ENCODE measurements at regions not wholly inside any gene's neighbourhood (a gene's known extent, or its start where the extent isn't known, plus 50 kb on each side); places are given as distances from the start of the nearest gene placed in this dataset.

DNA sequence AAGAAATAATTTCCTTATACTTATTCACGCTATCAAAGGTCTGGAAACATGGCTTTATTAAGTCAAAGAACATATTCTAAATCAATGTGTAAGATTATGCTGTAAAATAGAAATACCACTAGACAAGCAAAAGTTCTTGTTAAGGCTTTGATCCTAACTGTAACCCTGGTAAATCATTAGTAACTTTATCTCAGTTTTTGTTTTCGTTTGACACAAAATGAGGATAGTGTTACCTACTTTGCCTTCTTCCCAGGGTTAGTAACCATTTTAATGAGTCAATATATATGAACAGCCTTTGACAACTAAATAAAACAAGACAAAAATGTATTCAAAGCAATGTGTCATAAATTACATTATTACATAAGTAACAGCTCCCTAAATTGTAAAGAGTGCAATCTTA is 1336.3 kb downstream of the FAM181B start:
- no peak for TF ChIP-seq TAF1 (IDR thresholded peaks at IDR 0.05; ENCODE audit: low read depth)
- TF ChIP-seq RAD21 (IDR thresholded peaks at IDR 0.05; ENCODE audit: low read depth): no peak
- no peak for TF ChIP-seq MAX (IDR thresholded peaks at IDR 0.05)
- no peak for TF ChIP-seq EP300 (IDR thresholded peaks at IDR 0.05; ENCODE audit: borderline replicate concordance)
- TF ChIP-seq CREB1 (IDR thresholded peaks at IDR 0.05; ENCODE audit: low read depth): no peak
- TF ChIP-seq USF1 (IDR thresholded peaks at IDR 0.05): no peak
- no peak for TF ChIP-seq FOXM1 (IDR thresholded peaks at IDR 0.05; ENCODE audit: borderline replicate concordance, low read depth)
- no peak for TF ChIP-seq EGR1 (IDR thresholded peaks at IDR 0.05)
- no peak for TF ChIP-seq CEBPB (IDR thresholded peaks at IDR 0.05)

GRCh38 chr11:81394311-81394710 is 1339.4 kb downstream of the FAM181B start:
- TF ChIP-seq CREB1 (IDR thresholded peaks at IDR 0.05; ENCODE audit: low read depth): no peak
- TF ChIP-seq, protein P1, sequence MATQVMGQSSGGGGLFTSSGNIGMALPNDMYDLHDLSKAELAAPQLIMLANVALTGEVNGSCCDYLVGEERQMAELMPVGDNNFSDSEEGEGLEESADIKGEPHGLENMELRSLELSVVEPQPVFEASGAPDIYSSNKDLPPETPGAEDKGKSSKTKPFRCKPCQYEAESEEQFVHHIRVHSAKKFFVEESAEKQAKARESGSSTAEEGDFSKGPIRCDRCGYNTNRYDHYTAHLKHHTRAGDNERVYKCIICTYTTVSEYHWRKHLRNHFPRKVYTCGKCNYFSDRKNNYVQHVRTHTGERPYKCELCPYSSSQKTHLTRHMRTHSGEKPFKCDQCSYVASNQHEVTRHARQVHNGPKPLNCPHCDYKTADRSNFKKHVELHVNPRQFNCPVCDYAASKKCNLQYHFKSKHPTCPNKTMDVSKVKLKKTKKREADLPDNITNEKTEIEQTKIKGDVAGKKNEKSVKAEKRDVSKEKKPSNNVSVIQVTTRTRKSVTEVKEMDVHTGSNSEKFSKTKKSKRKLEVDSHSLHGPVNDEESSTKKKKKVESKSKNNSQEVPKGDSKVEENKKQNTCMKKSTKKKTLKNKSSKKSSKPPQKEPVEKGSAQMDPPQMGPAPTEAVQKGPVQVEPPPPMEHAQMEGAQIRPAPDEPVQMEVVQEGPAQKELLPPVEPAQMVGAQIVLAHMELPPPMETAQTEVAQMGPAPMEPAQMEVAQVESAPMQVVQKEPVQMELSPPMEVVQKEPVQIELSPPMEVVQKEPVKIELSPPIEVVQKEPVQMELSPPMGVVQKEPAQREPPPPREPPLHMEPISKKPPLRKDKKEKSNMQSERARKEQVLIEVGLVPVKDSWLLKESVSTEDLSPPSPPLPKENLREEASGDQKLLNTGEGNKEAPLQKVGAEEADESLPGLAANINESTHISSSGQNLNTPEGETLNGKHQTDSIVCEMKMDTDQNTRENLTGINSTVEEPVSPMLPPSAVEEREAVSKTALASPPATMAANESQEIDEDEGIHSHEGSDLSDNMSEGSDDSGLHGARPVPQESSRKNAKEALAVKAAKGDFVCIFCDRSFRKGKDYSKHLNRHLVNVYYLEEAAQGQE (IDR thresholded peaks at IDR 0.05; ENCODE audit: low read depth): no peak
- TF ChIP-seq NFIC (IDR thresholded peaks at IDR 0.05): no peak
- no peak for TF ChIP-seq TCF12 (IDR thresholded peaks at IDR 0.05; ENCODE audit: low read depth)
- TF ChIP-seq ZBTB7A (IDR thresholded peaks at IDR 0.05; ENCODE audit: low read depth): no peak
- no peak for TF ChIP-seq EGR1 (IDR thresholded peaks at IDR 0.05)
- no peak for TF ChIP-seq MAX (IDR thresholded peaks at IDR 0.05)
- TF ChIP-seq YY1 (IDR thresholded peaks at IDR 0.05; ENCODE audit: low read depth): no peak
- TF ChIP-seq RAD21 (IDR thresholded peaks at IDR 0.05; ENCODE audit: low read depth): no peak
- no peak for TF ChIP-seq USF1 (IDR thresholded peaks at IDR 0.05)
- no peak for TF ChIP-seq CEBPB (IDR thresholded peaks at IDR 0.05)

GRCh38 chr11:81388326-81388725 is 1345.3 kb downstream of the FAM181B start:
- TF ChIP-seq EGR1 (IDR thresholded peaks at IDR 0.05) (no peak), TCF12 (IDR thresholded peaks at IDR 0.05; ENCODE audit: low read depth) (no peak), TEAD4 (IDR thresholded peaks at IDR 0.05) (no peak), CEBPB (IDR thresholded peaks at IDR 0.05) (no peak), TAF1 (IDR thresholded peaks at IDR 0.05; ENCODE audit: low read depth) (no peak), YY1 (IDR thresholded peaks at IDR 0.05; ENCODE audit: low read depth) (no peak), USF1 (IDR thresholded peaks at IDR 0.05) (no peak), MAX (IDR thresholded peaks at IDR 0.05) (no peak), CREB1 (IDR thresholded peaks at IDR 0.05; ENCODE audit: low read depth) (no peak), ZBTB7A (IDR thresholded peaks at IDR 0.05; ENCODE audit: low read depth) (no peak), NFIC (IDR thresholded peaks at IDR 0.05) (no peak), RAD21 (IDR thresholded peaks at IDR 0.05; ENCODE audit: low read depth) (no peak), FOXM1 (IDR thresholded peaks at IDR 0.05; ENCODE audit: borderline replicate concordance, low read depth) (no peak), EP300 (IDR thresholded peaks at IDR 0.05; ENCODE audit: borderline replicate concordance) (no peak)
- TF ChIP-seq, protein P1 (IDR thresholded peaks at IDR 0.05; ENCODE audit: low read depth): no peak

DNA sequence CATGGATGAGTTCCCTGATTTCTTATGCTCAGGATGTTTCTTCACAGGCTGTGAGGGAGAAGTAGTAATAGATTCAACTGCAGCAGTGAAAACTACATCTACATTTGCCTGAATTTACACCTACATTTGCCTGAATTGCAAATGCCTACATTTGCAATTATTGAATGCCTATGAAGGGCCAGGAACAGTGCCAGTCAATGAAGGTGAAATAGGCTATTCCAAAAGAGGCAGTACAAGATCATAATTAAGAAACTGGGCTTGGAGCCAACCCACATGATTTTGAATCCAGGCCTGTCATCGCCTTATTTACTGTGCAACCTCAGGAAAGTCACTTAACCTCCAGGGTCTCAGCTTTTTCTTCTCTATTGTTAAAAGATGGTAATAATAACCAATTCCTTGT is 1353.3 kb downstream of the FAM181B start:
- TF ChIP-seq CEBPB (IDR thresholded peaks at IDR 0.05) (no peak), TAF1 (IDR thresholded peaks at IDR 0.05; ENCODE audit: low read depth) (no peak), YY1 (IDR thresholded peaks at IDR 0.05; ENCODE audit: low read depth) (no peak), TCF12 (IDR thresholded peaks at IDR 0.05; ENCODE audit: low read depth) (no peak), FOXM1 (IDR thresholded peaks at IDR 0.05; ENCODE audit: borderline replicate concordance, low read depth) (no peak), CREB1 (IDR thresholded peaks at IDR 0.05; ENCODE audit: low read depth) (no peak), ZBTB7A (IDR thresholded peaks at IDR 0.05; ENCODE audit: low read depth) (no peak), EGR1 (IDR thresholded peaks at IDR 0.05) (no peak), RAD21 (IDR thresholded peaks at IDR 0.05; ENCODE audit: low read depth) (no peak), TEAD4 (IDR thresholded peaks at IDR 0.05) (no peak), EP300 (IDR thresholded peaks at IDR 0.05; ENCODE audit: borderline replicate concordance) (no peak), NFIC (IDR thresholded peaks at IDR 0.05) (no peak)

DNA sequence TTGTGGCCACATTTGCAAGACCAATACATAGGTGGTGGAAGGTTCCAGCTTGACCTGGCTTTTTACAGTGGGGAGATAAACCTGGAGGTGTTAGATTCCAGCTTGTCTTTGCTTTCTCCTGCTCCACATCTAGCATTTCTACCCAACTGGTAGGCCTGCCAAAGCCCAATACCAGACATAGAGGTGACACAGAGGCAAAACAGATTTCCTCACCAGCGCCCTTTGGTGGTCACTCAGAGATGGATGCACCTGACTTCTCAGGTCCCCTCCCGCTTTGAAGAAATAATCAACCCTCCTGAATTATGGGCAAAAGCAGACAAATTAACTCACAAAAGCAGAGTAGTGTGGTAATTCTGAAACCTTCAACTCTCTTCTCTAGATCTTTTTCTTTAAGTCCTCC is 1356.2 kb downstream of the FAM181B start:
- no peak for TF ChIP-seq YY1 (IDR thresholded peaks at IDR 0.05; ENCODE audit: low read depth)
- no peak for TF ChIP-seq NFIC (IDR thresholded peaks at IDR 0.05)
- TF ChIP-seq CEBPB (IDR thresholded peaks at IDR 0.05): no peak

Measured in Ishikawa (cell line).